Gastroesophageal sphincter (tissue), 3 donors: ENCODE measurements at regions not wholly inside any gene's neighbourhood (a gene's known extent, or its start where the extent isn't known, plus 50 kb on each side); places are given as distances from the start of the nearest gene placed in this dataset.

Source experiments
- EP300 ChIP-seq: sonication (generic); formaldehyde crosslinking; IDR thresholded peaks from one replicate; pipeline ENCODE4 v1.6.1; 2017; ENCODE audit warnings: antibody characterized with exemption, mild to moderate bottlenecking
- POLR2A ChIP-seq, 2 donors: fragments of 450-650 bp; IDR thresholded peaks; one replicate each; pipeline ENCODE4 v1.6.1; 2017; ENCODE audit warnings: antibody characterized with exemption in 2 of 2, mild to moderate bottlenecking in 2 of 2, moderate library complexity in 1 of 2
- POLR2AphosphoS5 ChIP-seq: sonication (generic); formaldehyde crosslinking; IDR thresholded peaks from one replicate; pipeline ENCODE4 v1.6.1; 2017; ENCODE audit warnings: antibody characterized with exemption
- TF ChIP-seq, protein P1 (sequence below), 4 experiments: fragments of 200-600 bp in 2 of 4; fragments of 450-650 bp in 2 of 4; sonication (generic) in 1 of 4; IDR thresholded peaks; one replicate each; pipeline ENCODE4 v1.5.1; 2017 to 2019; ENCODE audit warnings: antibody characterized with exemption in 4 of 4, mild to moderate bottlenecking in 2 of 4, moderate library complexity in 2 of 4

DNA sequence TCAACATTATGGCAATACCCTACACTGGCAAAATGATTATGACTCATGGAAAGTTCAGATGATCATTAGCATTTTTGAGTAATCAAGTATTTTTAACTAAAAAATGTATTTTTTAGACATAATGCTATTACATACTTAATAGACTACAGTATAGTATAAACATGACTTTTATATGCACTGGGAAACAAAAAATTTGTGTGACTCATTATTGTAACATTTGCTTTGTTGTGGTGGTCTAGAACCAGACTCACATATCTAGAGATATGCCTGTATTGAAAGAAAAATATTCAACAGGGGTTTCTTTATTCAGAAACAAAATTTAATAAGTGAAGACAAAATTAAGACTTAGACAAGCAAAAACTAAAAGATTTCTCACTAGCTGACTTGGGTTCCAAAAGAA, 385.3 kb upstream of the RIOK2 start:
- TF ChIP-seq POLR2AphosphoS5 (no peak), POLR2A (IDR thresholded peaks at IDR 0.05) (no peak), EP300 (no peak)
- TF ChIP-seq, protein P1, sequence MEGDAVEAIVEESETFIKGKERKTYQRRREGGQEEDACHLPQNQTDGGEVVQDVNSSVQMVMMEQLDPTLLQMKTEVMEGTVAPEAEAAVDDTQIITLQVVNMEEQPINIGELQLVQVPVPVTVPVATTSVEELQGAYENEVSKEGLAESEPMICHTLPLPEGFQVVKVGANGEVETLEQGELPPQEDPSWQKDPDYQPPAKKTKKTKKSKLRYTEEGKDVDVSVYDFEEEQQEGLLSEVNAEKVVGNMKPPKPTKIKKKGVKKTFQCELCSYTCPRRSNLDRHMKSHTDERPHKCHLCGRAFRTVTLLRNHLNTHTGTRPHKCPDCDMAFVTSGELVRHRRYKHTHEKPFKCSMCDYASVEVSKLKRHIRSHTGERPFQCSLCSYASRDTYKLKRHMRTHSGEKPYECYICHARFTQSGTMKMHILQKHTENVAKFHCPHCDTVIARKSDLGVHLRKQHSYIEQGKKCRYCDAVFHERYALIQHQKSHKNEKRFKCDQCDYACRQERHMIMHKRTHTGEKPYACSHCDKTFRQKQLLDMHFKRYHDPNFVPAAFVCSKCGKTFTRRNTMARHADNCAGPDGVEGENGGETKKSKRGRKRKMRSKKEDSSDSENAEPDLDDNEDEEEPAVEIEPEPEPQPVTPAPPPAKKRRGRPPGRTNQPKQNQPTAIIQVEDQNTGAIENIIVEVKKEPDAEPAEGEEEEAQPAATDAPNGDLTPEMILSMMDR (IDR thresholded peaks at IDR 0.05) = no peak
